H9 (cell line): ENCODE measurements at regions not wholly inside any gene's neighbourhood (a gene's known extent, or its start where the extent isn't known, plus 50 kb on each side); places are given as distances from the start of the nearest gene placed in this dataset.

Source experiments
- DNase-seq: peaks from one replicate; pipeline ENCODE4 v3.0.0-alpha.2; 2017
- H2AFZ ChIP-seq: one replicate; pipeline ENCODE4 v1.6.1; 2013; ENCODE audit warnings: mild to moderate bottlenecking, low read length, control low read depth, moderate library complexity
- H2AK5ac ChIP-seq: 2 replicates; pipeline ENCODE4 v1.6.1; 2013; ENCODE audit warnings: low read length, control low read depth, mixed read lengths; ENCODE audit not compliant: insufficient read length
- H2BK120ac ChIP-seq: one replicate; pipeline ENCODE4 v1.6.1; 2013; ENCODE audit warnings: low read depth, mild to moderate bottlenecking, low read length, control low read depth, inconsistent platforms; ENCODE audit not compliant: poor library complexity, severe bottlenecking
- H2BK12ac ChIP-seq: 2 replicates; pipeline ENCODE4 v1.6.1; 2013; ENCODE audit warnings: low read length, control low read depth, mixed read lengths, low read depth; ENCODE audit not compliant: insufficient read length
- H2BK15ac ChIP-seq: 2 replicates; pipeline ENCODE4 v1.6.1; 2013; ENCODE audit warnings: low read depth, low read length, control low read depth
- H2BK20ac ChIP-seq: one replicate; pipeline ENCODE4 v1.6.1; 2013; ENCODE audit warnings: low read depth, mild to moderate bottlenecking, low read length, control low read depth, inconsistent platforms; ENCODE audit not compliant: poor library complexity, severe bottlenecking
- H2BK5ac ChIP-seq: 2 replicates; pipeline ENCODE4 v1.6.1; 2013; ENCODE audit warnings: low read length, control low read depth, mixed read lengths; ENCODE audit not compliant: insufficient read length
- H3K14ac ChIP-seq: 2 replicates; pipeline ENCODE4 v1.6.1; 2013; ENCODE audit warnings: low read length, control low read depth; ENCODE audit not compliant: insufficient read depth
- H3K18ac ChIP-seq: 2 replicates; pipeline ENCODE4 v1.6.1; 2013; ENCODE audit warnings: low read depth, mild to moderate bottlenecking, mixed read lengths, low read length, control low read depth; ENCODE audit not compliant: insufficient read length
- H3K23ac ChIP-seq: 2 replicates; pipeline ENCODE4 v1.6.1; 2013; ENCODE audit warnings: low read length, control low read depth, mixed read lengths, low read depth; ENCODE audit not compliant: insufficient read length
- H3K23me2 ChIP-seq: 2 replicates; pipeline ENCODE4 v1.6.1; 2013; ENCODE audit warnings: low read depth, mild to moderate bottlenecking, mixed read lengths, low read length, control low read depth; ENCODE audit not compliant: insufficient read length, poor library complexity, severe bottlenecking
- H3K27ac ChIP-seq: 2 replicates; pipeline ENCODE4 v1.5.1; 2013; ENCODE audit warnings: low read length, control low read depth, mixed read lengths, low read depth; ENCODE audit not compliant: insufficient read length
- H3K27me3 ChIP-seq: 2 replicates; pipeline ENCODE4 v1.6.1; 2013; ENCODE audit warnings: low read length, control low read depth, inconsistent platforms; ENCODE audit not compliant: insufficient read depth
- H3K4ac ChIP-seq: 2 replicates; pipeline ENCODE4 v1.6.1; 2013; ENCODE audit warnings: low read depth, mild to moderate bottlenecking, control low read depth, inconsistent platforms, low read length, moderate library complexity
- H3K4me1 ChIP-seq: 2 replicates; pipeline ENCODE4 v1.6.1; 2013; ENCODE audit warnings: low read length, control low read depth, inconsistent platforms; ENCODE audit not compliant: insufficient read depth
- H3K4me2 ChIP-seq: 2 replicates; pipeline ENCODE4 v1.6.1; 2013; ENCODE audit warnings: low read length, control low read depth, mixed read lengths; ENCODE audit not compliant: insufficient read length, insufficient read depth
- H3K56ac ChIP-seq: 2 replicates; pipeline ENCODE4 v1.6.1; 2013; ENCODE audit warnings: low read depth, mild to moderate bottlenecking, mixed read lengths, low read length, control low read depth; ENCODE audit not compliant: insufficient read length
- H3K79me1 ChIP-seq: 2 replicates; pipeline ENCODE4 v1.6.1; 2013; ENCODE audit warnings: low read depth, mild to moderate bottlenecking, moderate library complexity, low read length, control low read depth, inconsistent platforms; ENCODE audit not compliant: insufficient read depth, poor library complexity, severe bottlenecking
- H3K79me2 ChIP-seq: 2 replicates; pipeline ENCODE4 v1.6.1; 2013; ENCODE audit warnings: low read length, control low read depth, inconsistent platforms; ENCODE audit not compliant: insufficient read depth
- H3K9ac ChIP-seq: 2 replicates; pipeline ENCODE4 v1.6.1; 2013; ENCODE audit warnings: low read length, control low read depth, mixed read lengths; ENCODE audit not compliant: insufficient read length; ENCODE audit errors: extremely low read depth
- H3K9me3 ChIP-seq: one replicate; pipeline ENCODE4 v1.6.1; 2013; ENCODE audit warnings: low read depth, low read length, inconsistent platforms; ENCODE audit not compliant: control insufficient read depth
- H3T11ph ChIP-seq: one replicate; pipeline ENCODE4 v1.6.1; 2013; ENCODE audit warnings: mild to moderate bottlenecking, low read length, control low read depth, inconsistent platforms
- H4K20me1 ChIP-seq: one replicate; pipeline ENCODE4 v1.6.1; 2013; ENCODE audit not compliant: control insufficient read depth, insufficient read length, insufficient read depth
- H4K5ac ChIP-seq: 2 replicates; pipeline ENCODE4 v1.6.1; 2013; ENCODE audit warnings: low read depth, mild to moderate bottlenecking, mixed read lengths, low read length, control low read depth; ENCODE audit not compliant: insufficient read length
- H4K8ac ChIP-seq: replicated peaks from 2 replicates; pipeline ENCODE4 v1.6.1; 2013; ENCODE audit warnings: low read length, control low read depth, mixed read lengths, low read depth; ENCODE audit not compliant: insufficient read length
- H4K91ac ChIP-seq: 2 replicates; pipeline ENCODE4 v1.6.1; 2013; ENCODE audit warnings: low read depth, mild to moderate bottlenecking, moderate library complexity, mixed read lengths, low read length, control low read depth; ENCODE audit not compliant: insufficient read length
- H3K27ac Mint-ChIP-seq, 3 experiments: 2 replicates in 2 of 3; 3 replicates in 1 of 3; pipeline ENCODE4 v1.8.0; 2020 to 2021; ENCODE audit warnings: mixed read lengths in 3 of 3, mild to moderate bottlenecking in 1 of 3, moderate library complexity in 1 of 3
- H3K27me3 Mint-ChIP-seq: 2 replicates; pipeline ENCODE4 v1.8.0; 2021; ENCODE audit warnings: low read depth, mild to moderate bottlenecking, moderate library complexity, mixed read lengths
- H3K36me3 Mint-ChIP-seq, 3 experiments: 2 replicates in 2 of 3; 3 replicates in 1 of 3; pipeline ENCODE4 v1.8.0; 2020 to 2021; ENCODE audit warnings: low read depth in 3 of 3, mixed read lengths in 3 of 3; ENCODE audit not compliant: insufficient read depth in 1 of 3
- H3K4me1 Mint-ChIP-seq, 2 experiments: 2 replicates each; pipeline ENCODE4 v1.8.0; 2020; ENCODE audit warnings: mixed read lengths in 2 of 2
- H3K4me3 Mint-ChIP-seq, 2 experiments: 2 replicates in 1 of 2; 3 replicates in 1 of 2; pipeline ENCODE4 v1.8.0; 2020 to 2021; ENCODE audit warnings: mild to moderate bottlenecking in 2 of 2, mixed read lengths in 2 of 2, moderate library complexity in 1 of 2
- H3K9me3 Mint-ChIP-seq, 2 experiments: 2 replicates in 1 of 2; 3 replicates in 1 of 2; pipeline ENCODE4 v1.8.0; 2020; ENCODE audit warnings: mild to moderate bottlenecking in 2 of 2, mixed read lengths in 2 of 2, moderate library complexity in 1 of 2
- CTCF ChIP-seq: fragments of 200-600 bp; sonication (generic); conservative IDR thresholded peaks from 3 replicates; pipeline ENCODE4 v1.8.0; 2021; ENCODE audit warnings: antibody characterized with exemption, mild to moderate bottlenecking
- WGBS: extraction: QIAGEN DNeasy Blood & Tissue Kit; methylation state at CpG from one replicate; pipeline ENCODE4 v1.1.7; 2013; ENCODE audit warnings: missing lambda C conversion rate, low lambda C conversion rate, mixed read lengths; ENCODE audit not compliant: insufficient read length; ENCODE audit errors: extremely low coverage; 5-methylcytosine and 5-hydroxymethylcytosine counted together

- H2BK20ac ChIP-seq: no peak overlapping the region
- DNase-seq: no peak
- H3K27ac Mint-ChIP-seq: no peak overlapping the region
- no peak overlapping the region for H3T11ph ChIP-seq
- H3K4ac ChIP-seq: no peak overlapping the region
- no peak overlapping the region for H2BK15ac ChIP-seq
- H3K36me3 Mint-ChIP-seq: no peaks in the 10 kb centered on the region
- H3K9me3 ChIP-seq: no peaks in the 10 kb centered on the region
- H3K27me3 Mint-ChIP-seq: no peaks in the 10 kb centered on the region
- no peak overlapping the region for H3K14ac ChIP-seq
- no peaks in the 10 kb centered on the region for H4K20me1 ChIP-seq
- no peak overlapping the region for H2BK5ac ChIP-seq
- peaks cover 2% of the 10 kb centered on the region; the same call in 1 of the 2 replicates for H3K4me1 ChIP-seq
- H3K27ac ChIP-seq: no peak overlapping the region
- H3K23me2 ChIP-seq: no peaks in the 10 kb centered on the region
- H3K18ac ChIP-seq: no peak overlapping the region
- no peak overlapping the region for H2BK120ac ChIP-seq
- H2AK5ac ChIP-seq: no peak overlapping the region
- H3K79me1 ChIP-seq: no peaks in the 10 kb centered on the region
- H4K8ac ChIP-seq: no peak overlapping the region
- H3K4me2 ChIP-seq: no peak overlapping the region
- H3K56ac ChIP-seq: no peak overlapping the region
- no peak overlapping the region for H3K23ac ChIP-seq
- H3K4me1 Mint-ChIP-seq: peaks cover 12 to 13% of the 10 kb centered on the region in 2 experiments
- no peak overlapping the region for H4K91ac ChIP-seq
- H3K27me3 ChIP-seq: no peaks in the 10 kb centered on the region
- no peak overlapping the region for H2BK12ac ChIP-seq
- H3K9me3 Mint-ChIP-seq: no peaks in the 10 kb centered on the region
- no peaks in the 10 kb centered on the region for H3K79me2 ChIP-seq
- H2AFZ ChIP-seq: no peak overlapping the region
- TF ChIP-seq CTCF: no peak
- no peak overlapping the region for H4K5ac ChIP-seq
- WGBS: no CpG with 5 or more reads among the region's 1 CpG
- H3K4me3 Mint-ChIP-seq: no peak overlapping the region
- H3K9ac ChIP-seq: no peak overlapping the region
These were observed 90.3 kb downstream of the NUDT12 start for GRCh38 chr5:103472265-103472664.
